ENCODE measurements at regions not wholly inside any gene's neighbourhood (a gene's known extent, or its start where the extent isn't known, plus 50 kb on each side); places are given as distances from the start of the nearest gene placed in this dataset.
"Not testable (repeated sequence)": the region's sequence is repeated elsewhere in the genome, so short reads cannot be mapped to it uniquely, and the experiment has no call there.

DNA sequence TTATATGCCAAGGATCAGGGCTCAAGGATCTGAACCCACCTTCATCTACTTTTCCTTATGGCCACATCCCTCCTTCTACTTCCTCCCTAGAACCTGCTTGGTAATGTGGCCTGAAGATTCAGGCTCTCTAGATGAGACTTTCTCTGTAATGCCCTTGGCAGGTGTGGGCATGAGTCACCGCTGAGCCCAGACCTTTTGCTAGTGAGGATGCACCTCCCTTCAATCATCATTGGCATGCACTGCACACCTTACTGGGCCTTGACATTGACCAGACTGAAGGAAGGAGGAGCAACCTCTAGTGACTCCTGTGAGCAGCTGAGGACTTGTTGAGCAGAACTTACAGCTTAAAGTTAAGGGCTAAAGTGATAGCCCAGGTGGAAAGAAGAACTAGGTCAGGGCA is 405.3 kb downstream of the MAFB start:
- DNase-seq (ENCODE audit: low read depth in 3 of 3, low spot score in 1 of 3) = no peak

DNA sequence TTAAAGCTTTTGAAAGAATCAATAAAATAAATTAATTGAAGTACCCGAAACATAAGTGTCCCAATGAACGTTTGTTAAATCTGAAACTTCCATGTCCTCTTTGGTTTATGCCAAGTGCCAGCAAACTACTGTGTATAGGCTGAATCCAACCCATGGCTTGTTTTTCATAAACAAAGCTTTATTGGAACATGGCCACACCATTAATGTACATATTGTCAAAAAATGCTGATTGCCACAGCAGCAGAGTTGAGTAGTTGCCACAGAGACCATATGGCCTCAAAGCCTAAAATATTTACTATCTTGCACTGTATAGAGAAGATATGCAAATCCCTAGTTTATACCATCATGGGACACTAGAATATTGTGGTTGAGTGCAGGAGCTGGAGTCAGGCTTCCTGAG is 406.1 kb downstream of the MAFB start:
- no peak for DNase-seq (ENCODE audit: low read depth in 3 of 3, low spot score in 1 of 3)

DNA sequence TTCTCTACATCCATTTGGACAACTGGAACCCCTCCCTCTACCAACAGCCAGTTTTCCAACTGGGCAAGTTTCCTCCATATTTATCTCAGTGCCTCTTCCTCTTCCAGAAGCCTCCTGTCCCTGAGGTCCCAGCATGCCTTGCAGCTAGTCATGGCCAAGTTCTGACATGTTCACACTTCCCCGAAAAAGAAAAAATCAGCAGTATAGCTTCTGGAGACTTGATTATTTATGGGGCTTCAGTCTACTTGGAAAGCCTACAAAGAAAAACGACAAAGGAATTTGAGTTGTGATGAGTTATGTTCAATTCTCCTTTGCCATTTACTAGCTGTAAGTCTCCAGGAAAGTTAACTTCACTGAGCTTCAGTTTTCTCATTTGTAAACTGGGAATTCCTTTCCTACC is 406.5 kb downstream of the MAFB start:
- DNase-seq (ENCODE audit: low read depth in 3 of 3, low spot score in 1 of 3) = no peak

GRCh38 chr20:40280616-40281015 is 408.4 kb downstream of the MAFB start:
- no peak for DNase-seq (ENCODE audit: low read depth in 3 of 3, low spot score in 1 of 3)

GRCh38 chr20:40279390-40279789 is 409.6 kb downstream of the MAFB start:
- DNase-seq (ENCODE audit: low read depth in 3 of 3, low spot score in 1 of 3) = no peak

DNA sequence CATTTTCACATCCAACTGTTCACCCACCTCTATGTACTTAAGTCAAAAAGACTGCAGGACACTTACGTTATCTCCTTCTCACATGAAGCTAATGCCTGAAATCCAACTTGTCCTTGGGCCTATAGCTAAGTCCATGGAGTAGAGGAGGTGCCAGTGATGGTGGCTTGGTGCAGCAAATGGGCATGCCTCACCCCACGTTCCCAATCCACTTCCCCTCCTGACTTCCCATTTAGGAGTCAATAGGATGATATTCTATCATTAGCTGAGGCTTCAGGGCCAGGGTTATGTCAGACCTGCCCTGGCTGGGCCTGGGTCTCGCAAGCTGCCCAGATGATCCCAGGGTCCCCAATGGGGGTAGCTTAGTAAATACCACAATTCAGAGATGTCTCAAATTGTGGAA is 410.4 kb downstream of the MAFB start:
- DNase-seq (ENCODE audit: low read depth in 3 of 3, low spot score in 1 of 3) = no peak

DNA sequence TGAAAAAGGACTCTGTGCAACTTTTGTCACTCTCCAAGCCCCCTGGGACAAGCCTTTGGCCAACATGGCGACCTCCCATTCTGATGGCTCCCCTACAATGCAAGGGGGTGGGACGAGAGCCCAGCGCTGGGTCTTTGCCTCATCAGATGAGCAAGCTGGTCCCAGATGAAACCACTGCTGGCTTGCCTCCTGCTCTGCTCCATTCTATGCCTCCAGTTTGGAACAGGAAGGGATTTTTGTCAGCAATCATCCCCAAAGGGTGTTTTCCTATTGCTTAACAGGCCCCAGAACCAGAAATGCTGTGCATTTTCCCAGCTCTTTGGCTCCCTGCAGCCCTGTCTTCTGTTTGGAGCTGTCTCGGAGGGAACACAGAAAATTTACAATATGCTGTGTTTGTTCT is 412.7 kb downstream of the MAFB start:
- DNase-seq (ENCODE audit: low read depth in 3 of 3, low spot score in 1 of 3) = no peak

DNA sequence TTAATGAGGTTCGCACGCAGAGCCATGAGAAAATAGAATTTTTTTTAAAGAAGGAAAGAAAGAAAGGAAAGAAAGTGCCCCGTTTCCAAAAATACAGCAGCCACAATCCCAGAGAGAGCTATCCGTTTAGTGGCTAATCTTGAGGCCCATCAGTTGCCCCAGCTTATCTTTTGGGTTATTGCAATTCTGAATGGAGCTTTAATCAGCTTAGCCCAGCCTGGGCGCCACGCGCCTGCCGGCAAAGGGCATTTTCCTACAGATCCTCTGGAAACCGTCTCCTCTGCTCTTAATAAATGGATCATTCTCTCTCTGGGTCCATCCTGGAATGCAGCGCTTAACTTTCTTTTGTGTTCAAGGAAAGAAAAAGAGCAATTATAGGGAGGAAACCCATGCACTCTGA is 413.3 kb downstream of the MAFB start:
- no peak for DNase-seq (ENCODE audit: low read depth in 3 of 3, low spot score in 1 of 3)

DNA sequence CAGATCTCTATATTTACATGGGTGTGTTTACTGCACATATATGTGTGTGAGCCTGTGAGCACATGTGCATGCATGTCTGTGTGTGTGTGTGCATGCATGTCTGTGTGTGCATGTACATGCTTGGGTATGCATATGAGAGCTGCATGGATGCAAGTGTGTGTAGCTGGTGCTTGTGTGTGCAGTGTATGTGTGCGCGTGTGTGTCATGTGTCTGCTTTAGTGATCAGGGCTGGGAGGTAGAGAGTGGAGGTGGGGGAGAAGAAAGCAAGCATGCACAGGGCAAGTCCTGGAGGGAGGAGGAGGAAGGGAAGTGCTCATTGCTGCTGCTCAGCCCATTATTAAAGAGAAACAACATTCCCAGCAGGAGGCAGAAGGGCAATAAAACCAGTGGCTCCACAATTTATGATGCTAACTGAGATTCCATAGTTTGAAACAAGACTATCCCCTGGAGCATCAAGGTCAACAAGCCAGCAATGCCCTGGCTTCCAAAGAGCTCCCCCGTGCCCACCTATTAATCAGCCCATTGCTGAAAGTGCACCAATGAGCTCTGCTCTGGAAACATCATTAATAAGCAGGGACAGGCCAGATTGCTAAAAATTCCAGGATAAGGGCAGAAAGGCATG is 414.0 kb downstream of the MAFB start:
- DNase-seq (ENCODE audit: low read depth in 3 of 3, low spot score in 1 of 3) = no peak

DNA sequence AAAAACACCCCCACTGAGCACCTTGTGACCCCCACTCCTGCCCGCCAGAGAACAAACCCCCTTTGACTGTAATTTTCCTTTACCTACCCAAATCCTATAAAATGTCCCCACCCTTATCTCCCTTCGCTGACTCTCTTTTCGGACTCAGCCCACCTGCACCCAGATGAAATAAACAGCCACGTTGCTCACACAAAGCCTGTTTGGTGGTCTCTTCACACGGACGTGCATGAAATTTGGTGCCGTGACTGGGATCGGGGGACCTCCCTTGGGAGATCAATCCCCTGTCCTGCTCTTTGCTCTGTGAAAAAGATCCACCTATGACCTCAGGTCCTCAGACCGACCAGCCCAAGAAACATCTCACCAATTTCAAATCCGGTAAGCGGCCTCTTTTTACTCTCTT is 419.8 kb downstream of the MAFB start:
- DNase-seq (ENCODE audit: low read depth in 3 of 3, low spot score in 1 of 3) = not testable (repeated sequence)

- no peak for DNase-seq (ENCODE audit: low read depth in 3 of 3, low spot score in 1 of 3)
Measured at GRCh38 chr20:40268321-40269075, 420.5 kb downstream of the MAFB start.

GRCh38 chr20:40265825-40266533 is 423.1 kb downstream of the MAFB start:
- no peak for DNase-seq (ENCODE audit: low read depth in 3 of 3, low spot score in 1 of 3)

GRCh38 chr20:40262219-40262618 is 426.8 kb downstream of the MAFB start:
- DNase-seq (ENCODE audit: low read depth in 3 of 3, low spot score in 1 of 3) = no peak

DNA sequence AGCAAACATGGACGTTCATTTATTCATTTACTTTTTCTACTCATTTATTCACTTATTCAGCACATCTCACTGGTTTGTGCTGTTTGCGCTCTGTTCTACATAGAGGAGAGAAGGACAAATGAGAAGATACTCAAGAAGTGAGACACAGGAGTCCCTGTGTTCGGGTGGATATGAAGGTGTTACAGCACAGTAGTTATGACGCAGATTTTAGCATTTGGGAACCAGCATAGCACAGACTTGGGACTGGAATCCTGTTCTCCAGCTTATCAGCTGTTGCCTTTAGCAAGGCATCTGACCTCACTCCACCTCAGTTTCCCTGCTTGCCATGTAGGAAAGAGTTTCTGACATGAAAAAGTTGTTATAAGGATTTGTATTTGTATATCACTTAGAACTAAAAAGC is 430.1 kb downstream of the MAFB start:
- no peak for DNase-seq (ENCODE audit: low read depth in 3 of 3, low spot score in 1 of 3)

- no peak for DNase-seq (ENCODE audit: low read depth in 3 of 3, low spot score in 1 of 3)
Measured at GRCh38 chr20:40257763-40258162, 431.3 kb downstream of the MAFB start.

DNA sequence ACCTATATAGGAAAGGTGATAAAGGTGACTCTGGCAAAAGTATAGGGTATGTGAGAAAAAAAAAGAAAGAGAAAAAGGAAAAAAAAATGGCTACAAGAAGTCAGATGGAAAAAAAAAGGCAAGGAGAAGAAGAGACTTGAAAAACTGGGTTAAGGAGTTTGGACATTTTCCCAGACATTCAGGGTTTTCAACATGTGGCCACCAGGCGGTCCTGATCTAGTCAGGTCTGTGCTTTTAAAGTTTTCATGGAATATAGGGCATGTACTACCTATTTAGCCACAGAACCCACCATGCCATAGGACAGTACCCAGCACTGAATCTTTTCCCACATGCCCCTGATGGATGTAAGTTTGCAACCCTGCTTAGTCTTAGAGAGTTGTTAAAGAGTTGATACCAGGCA is 433.7 kb downstream of the MAFB start:
- DNase-seq (ENCODE audit: low read depth in 3 of 3, low spot score in 1 of 3) = no peak

GRCh38 chr20:40254023-40254772 is 434.8 kb downstream of the MAFB start:
- no peak for DNase-seq (ENCODE audit: low read depth in 3 of 3, low spot score in 1 of 3)

- no peak for DNase-seq (ENCODE audit: low read depth in 3 of 3, low spot score in 1 of 3)
Measured at GRCh38 chr20:40251284-40251932, 437.6 kb downstream of the MAFB start.

DNA sequence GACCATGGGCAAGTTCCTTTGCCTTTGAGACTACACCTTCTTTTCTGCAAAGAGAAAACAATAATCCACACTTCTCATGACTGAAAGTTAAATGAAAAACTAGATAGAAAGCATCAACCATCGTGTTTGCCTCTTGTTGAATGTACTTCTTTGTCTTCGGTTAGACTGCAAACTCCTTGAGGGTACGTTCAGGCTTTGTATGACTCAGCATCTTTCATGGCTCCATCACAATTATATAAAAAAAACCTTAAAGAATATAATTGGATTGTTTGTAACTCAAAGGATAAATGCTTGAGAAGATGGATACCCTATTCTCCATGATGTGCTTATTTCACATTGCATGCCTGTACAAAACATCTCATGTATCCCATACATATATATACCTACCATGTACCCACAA is 439.2 kb downstream of the MAFB start:
- no peak for DNase-seq (ENCODE audit: low read depth in 3 of 3, low spot score in 1 of 3)

DNA sequence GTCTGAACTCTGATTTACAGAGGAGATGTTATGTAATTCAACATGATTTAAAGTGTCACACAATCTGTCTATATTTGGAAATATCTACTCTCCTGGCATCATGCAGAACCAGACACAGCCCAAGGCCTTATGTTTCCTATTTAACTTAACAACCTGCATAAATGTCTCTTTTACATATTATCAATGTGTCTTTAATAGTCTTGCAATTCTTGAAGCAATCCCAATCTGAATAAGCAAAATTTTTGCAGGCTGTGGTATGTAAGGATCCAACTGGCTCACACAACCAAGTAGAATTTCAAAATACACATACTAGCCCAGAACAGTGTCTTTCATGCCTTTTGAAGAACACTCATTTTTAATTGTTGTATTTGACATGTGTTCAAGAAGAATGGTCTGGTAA is 443.2 kb downstream of the MAFB start:
- DNase-seq (ENCODE audit: low read depth in 3 of 3, low spot score in 1 of 3) = no peak

DNA sequence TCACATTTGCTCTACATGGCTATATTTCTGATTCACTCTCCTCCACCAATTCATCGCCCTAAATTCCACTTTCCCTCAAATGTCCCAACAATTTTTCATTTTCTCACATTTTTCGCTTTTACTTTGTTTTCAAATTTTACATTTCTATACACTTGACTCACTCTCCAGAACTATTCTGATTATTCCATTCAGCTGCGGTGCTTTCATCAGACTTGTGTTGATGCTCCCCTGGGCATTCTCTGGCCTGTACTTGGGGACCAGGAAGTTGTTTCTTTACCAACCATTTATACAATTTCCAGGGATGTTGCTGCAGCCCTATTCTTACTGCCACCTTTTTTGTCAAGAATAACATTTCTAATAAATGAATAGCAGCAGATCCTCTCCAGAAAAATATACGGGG is 444.8 kb downstream of the MAFB start:
- DNase-seq (ENCODE audit: low read depth in 3 of 3, low spot score in 1 of 3) = no peak
